ENCODE measurements at regions not wholly inside any gene's neighbourhood (a gene's known extent, or its start where the extent isn't known, plus 50 kb on each side); places are given as distances from the start of the nearest gene placed in this dataset.

DNA sequence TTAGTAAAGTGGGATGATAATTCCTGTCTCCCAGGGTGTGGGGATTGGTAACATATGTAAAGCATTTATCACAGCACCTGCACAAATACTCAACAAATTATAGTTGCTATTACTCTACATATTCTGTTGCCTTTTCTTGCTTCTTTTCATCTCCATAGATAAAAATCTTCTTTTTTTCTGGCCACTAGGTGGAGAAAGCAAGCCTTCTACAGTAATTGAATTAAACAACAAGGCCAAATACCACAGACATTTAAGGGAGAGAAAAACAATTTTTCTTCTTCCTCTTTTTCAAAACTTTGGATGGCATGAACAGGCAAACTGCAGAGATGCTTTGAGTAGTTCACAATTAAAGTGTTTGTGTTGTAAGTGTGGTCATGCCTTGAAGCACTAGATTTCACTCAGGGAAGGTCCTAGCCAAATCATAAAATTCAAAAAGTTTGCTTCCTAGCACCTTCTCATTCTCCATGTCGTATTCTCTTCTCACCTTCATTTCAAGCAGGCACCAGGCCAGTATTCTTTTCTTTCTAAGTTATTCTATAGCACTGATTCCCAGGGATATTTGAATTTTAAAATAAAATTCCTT lies 493.4 kb upstream of the TGFBR2 start:
- TF ChIP-seq, protein P1, sequence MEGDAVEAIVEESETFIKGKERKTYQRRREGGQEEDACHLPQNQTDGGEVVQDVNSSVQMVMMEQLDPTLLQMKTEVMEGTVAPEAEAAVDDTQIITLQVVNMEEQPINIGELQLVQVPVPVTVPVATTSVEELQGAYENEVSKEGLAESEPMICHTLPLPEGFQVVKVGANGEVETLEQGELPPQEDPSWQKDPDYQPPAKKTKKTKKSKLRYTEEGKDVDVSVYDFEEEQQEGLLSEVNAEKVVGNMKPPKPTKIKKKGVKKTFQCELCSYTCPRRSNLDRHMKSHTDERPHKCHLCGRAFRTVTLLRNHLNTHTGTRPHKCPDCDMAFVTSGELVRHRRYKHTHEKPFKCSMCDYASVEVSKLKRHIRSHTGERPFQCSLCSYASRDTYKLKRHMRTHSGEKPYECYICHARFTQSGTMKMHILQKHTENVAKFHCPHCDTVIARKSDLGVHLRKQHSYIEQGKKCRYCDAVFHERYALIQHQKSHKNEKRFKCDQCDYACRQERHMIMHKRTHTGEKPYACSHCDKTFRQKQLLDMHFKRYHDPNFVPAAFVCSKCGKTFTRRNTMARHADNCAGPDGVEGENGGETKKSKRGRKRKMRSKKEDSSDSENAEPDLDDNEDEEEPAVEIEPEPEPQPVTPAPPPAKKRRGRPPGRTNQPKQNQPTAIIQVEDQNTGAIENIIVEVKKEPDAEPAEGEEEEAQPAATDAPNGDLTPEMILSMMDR (conservative IDR thresholded peaks at IDR 0.05; ENCODE audit: low read depth, low read length) = peak; percentile 66
- no peak overlapping the region for H3K4me3 ChIP-seq (ENCODE audit: low read depth, low read length)
- DNase-seq (ENCODE audit: low read depth) = no peak

DNA sequence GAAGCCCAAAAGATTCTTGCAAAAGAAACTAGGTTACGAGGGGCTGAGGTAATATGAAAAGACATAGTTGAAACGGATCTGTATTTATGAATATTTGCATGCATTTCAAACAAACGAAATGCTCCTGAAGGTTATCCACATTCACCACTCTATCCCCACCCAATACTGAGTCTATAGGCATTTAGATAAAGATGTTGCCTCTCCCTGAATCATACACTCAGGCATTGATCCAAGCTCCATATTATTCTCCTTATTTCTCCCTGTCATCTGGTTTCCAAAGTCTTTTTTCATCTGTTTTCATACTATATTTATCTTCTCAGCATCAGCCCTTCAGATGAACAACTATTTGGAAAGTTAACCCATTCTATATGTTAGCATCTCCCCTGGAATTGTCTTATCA lies 492.5 kb upstream of the TGFBR2 start:
- H3K4me3 ChIP-seq (ENCODE audit: low read depth, low read length) = no peak overlapping the region
- no peak for DNase-seq (ENCODE audit: low read depth)
- TF ChIP-seq, protein P1 (conservative IDR thresholded peaks at IDR 0.05; ENCODE audit: low read depth, low read length) = no peak

DNA sequence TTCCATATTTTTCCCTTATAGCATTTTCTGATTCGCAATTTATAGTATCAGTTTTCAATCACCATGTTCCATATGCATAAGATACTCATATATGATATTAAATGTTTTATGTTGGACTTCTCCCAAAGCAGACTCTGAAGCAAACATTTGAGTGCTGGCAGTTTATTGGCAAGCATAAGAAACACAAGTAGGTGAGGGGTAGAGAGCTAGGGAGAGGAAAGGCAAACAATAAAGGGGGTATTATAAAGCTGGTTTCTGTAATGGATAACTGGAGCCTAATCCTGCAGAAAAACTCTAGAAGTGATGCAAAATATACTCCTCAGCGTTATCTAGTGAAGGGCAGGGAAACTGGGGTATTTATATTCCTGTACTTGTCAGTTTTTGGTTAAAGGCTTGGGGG lies 491.5 kb upstream of the TGFBR2 start:
- DNase-seq (ENCODE audit: low read depth) = no peak

DNA sequence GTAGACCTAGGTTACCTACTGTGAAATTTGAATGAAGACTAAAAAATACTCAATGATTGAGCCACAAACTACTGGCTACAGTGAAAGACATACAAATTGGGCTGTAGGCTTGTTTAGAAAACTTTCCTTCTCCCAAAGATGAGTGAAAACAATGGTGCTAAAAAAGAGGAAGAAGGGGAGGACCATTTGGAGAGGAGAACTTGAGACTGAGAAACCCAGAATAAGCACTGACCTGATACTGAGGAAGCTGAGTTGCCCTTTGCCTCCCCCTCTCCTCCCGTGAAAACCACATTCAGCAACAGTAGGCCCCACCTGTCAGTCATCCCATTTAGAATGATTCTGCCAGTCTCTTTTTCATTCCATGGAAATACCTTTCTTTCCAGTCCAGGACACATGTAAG lies 484.0 kb upstream of the TGFBR2 start:
- TF ChIP-seq, protein P1 (conservative IDR thresholded peaks at IDR 0.05; ENCODE audit: low read depth, low read length) = no peak
- no peak for DNase-seq (ENCODE audit: low read depth)
- no peak overlapping the region for H3K4me3 ChIP-seq (ENCODE audit: low read depth, low read length)

More for the DNA sequence above, 491.5 kb upstream of the TGFBR2 start:
- TF ChIP-seq, protein P1 (conservative IDR thresholded peaks at IDR 0.05; ENCODE audit: low read depth, low read length) = no peak
- H3K4me3 ChIP-seq (ENCODE audit: low read depth, low read length) = no peak overlapping the region

DNA sequence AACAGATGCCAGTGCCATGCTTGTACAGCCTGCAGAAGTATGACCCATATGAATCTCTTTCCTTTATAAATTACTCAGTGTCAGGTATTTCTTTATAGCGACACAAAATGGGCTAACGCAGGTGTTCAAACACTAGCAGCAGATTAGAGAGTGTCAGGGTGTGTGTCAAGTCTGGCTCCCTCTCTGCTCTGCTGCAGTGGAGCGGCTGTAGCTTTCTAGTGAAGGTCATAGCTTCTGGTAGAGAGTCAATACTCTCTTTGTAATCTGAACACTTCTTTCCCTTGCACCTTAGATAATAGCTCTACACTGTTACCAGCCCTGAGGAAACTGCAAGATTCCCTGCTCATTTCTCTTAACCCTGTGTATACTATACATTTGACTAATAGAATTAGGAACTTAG lies 483.2 kb upstream of the TGFBR2 start:
- H3K4me3 ChIP-seq (ENCODE audit: low read depth, low read length) = no peak overlapping the region
- TF ChIP-seq, protein P1 (conservative IDR thresholded peaks at IDR 0.05; ENCODE audit: low read depth, low read length) = no peak

DNA sequence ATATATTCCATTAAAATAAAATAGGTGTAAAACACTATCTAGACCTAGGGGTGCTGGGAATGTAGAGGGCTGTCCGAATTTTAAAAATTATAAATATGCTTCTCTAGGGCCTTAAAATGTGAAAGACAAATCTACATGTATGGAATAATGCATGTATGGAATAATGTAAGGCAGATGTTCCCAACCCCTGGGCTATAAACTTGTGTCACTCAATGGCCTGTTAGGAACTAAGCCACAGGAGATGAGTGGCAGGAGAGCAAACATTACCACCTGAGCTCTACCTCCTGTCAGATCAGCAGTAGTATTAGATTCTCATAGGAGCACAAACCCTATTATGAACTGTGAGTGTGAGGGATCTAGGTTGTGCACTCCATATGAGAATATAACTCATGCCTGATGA lies 482.6 kb upstream of the TGFBR2 start:
- TF ChIP-seq, protein P1 (conservative IDR thresholded peaks at IDR 0.05; ENCODE audit: low read depth, low read length) = no peak
- no peak overlapping the region for H3K4me3 ChIP-seq (ENCODE audit: low read depth, low read length)
- no peak for DNase-seq (ENCODE audit: low read depth)

More for the DNA sequence above, 483.2 kb upstream of the TGFBR2 start:
- no peak for DNase-seq (ENCODE audit: low read depth)
